Natural killer cell (primary cell): ENCODE measurements at regions not wholly inside any gene's neighbourhood (a gene's known extent, or its start where the extent isn't known, plus 50 kb on each side); places are given as distances from the start of the nearest gene placed in this dataset.

Experiments
- ATAC-seq, 3 donors: fragments of 150-1000 bp in 2 of 3; fragments of 200-7000 bp in 1 of 3; cut with Tn5 transposase; 1 replicate in 1 of 3; 2 replicates in 2 of 3; pipeline ENCODE4 v1.10.0; 2021; ENCODE audit warnings: mild to moderate bottlenecking in 2 of 3, moderate library complexity in 2 of 3
- DNase-seq, 2 donors: peaks; one replicate each; pipeline versions ENCODE4 v3.0.0 to v3.0.0-alpha.2; 2013 to 2021; ENCODE audit warnings: mixed read lengths in 1 of 2
- H3K27ac ChIP-seq: one replicate; pipeline ENCODE4 v1.5.1; 2013; ENCODE audit warnings: mild to moderate bottlenecking, low read length
- H3K27me3 ChIP-seq: one replicate; pipeline ENCODE4 v1.6.1; 2013; ENCODE audit warnings: low read length; ENCODE audit not compliant: control insufficient read depth, insufficient read depth
- H3K36me3 ChIP-seq: one replicate; pipeline ENCODE4 v1.6.1; 2013; ENCODE audit warnings: low read length; ENCODE audit not compliant: control insufficient read depth, insufficient read depth
- H3K4me1 ChIP-seq: one replicate; pipeline ENCODE4 v1.6.1; 2013; ENCODE audit warnings: low read length; ENCODE audit not compliant: control insufficient read depth, insufficient read depth
- H3K4me3 ChIP-seq: one replicate; pipeline ENCODE4 v1.5.1; 2013; ENCODE audit warnings: low read length
- H3K9me3 ChIP-seq: one replicate; pipeline ENCODE4 v1.6.1; 2013; ENCODE audit warnings: low read length; ENCODE audit not compliant: control insufficient read depth, insufficient read depth
- H3K27ac Mint-ChIP-seq, 2 donors: one replicate each; pipeline ENCODE4 v1.8.0; 2022; ENCODE audit warnings: mild to moderate bottlenecking in 2 of 2, mixed read lengths in 2 of 2, moderate library complexity in 1 of 2
- H3K27me3 Mint-ChIP-seq, 2 donors: one replicate each; pipeline ENCODE4 v1.8.0; 2022; ENCODE audit warnings: low read depth in 2 of 2, mixed read lengths in 2 of 2
- H3K36me3 Mint-ChIP-seq: one replicate; pipeline ENCODE4 v1.8.0; 2022; ENCODE audit warnings: mixed read lengths
- H3K4me1 Mint-ChIP-seq, 2 donors: one replicate each; pipeline ENCODE4 v1.8.0; 2022; ENCODE audit warnings: mixed read lengths in 2 of 2
- H3K4me3 Mint-ChIP-seq: one replicate; pipeline ENCODE4 v1.8.0; 2022; ENCODE audit warnings: mild to moderate bottlenecking, moderate library complexity, mixed read lengths
- H3K9me3 Mint-ChIP-seq, 2 donors: one replicate each; pipeline ENCODE4 v1.8.0; 2022; ENCODE audit warnings: mixed read lengths in 2 of 2
- CTCF ChIP-seq: fragments of 200-600 bp; IDR thresholded peaks from one replicate; pipeline ENCODE4 v1.8.0; 2022; ENCODE audit warnings: antibody characterized with exemption
- WGBS: methylation state at CpG from one replicate; pipeline ENCODE4 v1.1.7; 2013; ENCODE audit warnings: missing lambda C conversion rate; ENCODE audit not compliant: insufficient coverage; 5-methylcytosine and 5-hydroxymethylcytosine counted together
- intact Hi-C: fragments of 100-400 bp; cut with micrococcal nuclease; formaldehyde crosslinking; loops from one replicate; pipeline ENCODE4 v1.14.2; 2022

DNA sequence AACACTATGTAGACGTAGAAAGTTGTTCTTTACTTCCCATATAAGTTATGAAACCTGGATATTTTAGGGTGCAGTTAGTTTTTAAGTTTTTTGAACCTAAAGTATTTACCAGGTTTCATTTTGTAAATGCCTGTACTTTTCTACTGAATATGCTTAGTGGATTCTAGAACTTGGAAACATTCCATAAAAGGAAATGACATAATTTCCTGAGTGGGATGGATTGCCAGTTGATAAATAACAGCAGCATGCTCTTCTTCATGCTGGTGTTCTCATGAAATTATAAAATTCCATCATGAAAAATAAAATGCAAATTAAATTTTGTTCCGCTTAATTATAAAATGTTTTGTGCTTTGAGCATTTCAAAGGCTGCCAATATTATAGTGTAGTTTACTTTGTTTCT lies 362.2 kb upstream of the PCDH20 start:
- ATAC-seq = no peak
- no peak overlapping the region for H3K27ac Mint-ChIP-seq
- H3K9me3 ChIP-seq = no peaks in the 10 kb centered on the region

DNA sequence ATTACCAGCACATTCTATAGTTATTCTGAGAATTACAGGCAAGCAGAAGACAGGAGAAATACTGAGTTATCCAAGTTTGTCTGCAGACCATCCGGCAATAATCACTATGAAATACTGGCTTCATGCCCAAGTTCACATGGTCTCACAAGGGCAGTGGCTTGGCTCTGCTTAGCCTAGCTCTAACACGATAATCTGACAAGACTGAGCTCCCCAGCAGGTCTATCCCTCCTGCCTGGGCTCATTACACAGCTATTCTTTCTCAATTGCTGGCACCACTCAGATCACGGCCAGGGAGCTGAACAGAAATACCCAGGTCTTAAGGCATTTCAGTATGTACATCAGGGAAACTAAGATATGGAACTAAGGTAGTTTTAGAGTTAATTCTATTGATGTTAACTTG lies 361.6 kb upstream of the PCDH20 start:
- Histone ChIP-seq H3K4me3 (no peak overlapping the region), H3K9me3 (no peaks in the 10 kb centered on the region), H3K36me3 (no peaks in the 10 kb centered on the region), H3K27me3 (no peaks in the 10 kb centered on the region), H3K4me1 (no peaks in the 10 kb centered on the region), H3K27ac (no peak overlapping the region)
- DNase-seq = no peak
- 78% methylated on average over 3 of the region's 3 CpGs for WGBS
- H3K4me1 Mint-ChIP-seq = no peaks in the 10 kb centered on the region
- no peak for TF ChIP-seq CTCF
- no peaks in the 10 kb centered on the region for H3K27me3 Mint-ChIP-seq
- no peak for ATAC-seq
- H3K36me3 Mint-ChIP-seq = peaks cover under 1% of the 10 kb centered on the region
- peaks cover 15% of the 10 kb centered on the region in 2 donors for H3K9me3 Mint-ChIP-seq
- no peak overlapping the region for H3K27ac Mint-ChIP-seq
- no peak overlapping the region for H3K4me3 Mint-ChIP-seq
- intact Hi-C loops = no loop called here

More for the DNA sequence above, 362.2 kb upstream of the PCDH20 start:
- WGBS = 90% methylated on average over 1 of the region's 2 CpGs
- Mint-ChIP-seq H3K4me1 (no peaks in the 10 kb centered on the region), H3K36me3 (peaks cover 6% of the 10 kb centered on the region), H3K4me3 (no peak overlapping the region), H3K9me3 (peaks cover 16 to 18% of the 10 kb centered on the region in 2 donors), H3K27me3 (no peaks in the 10 kb centered on the region)
- no peaks in the 10 kb centered on the region for H3K4me1 ChIP-seq
- intact Hi-C loops = no loop called here
- H3K36me3 ChIP-seq = no peaks in the 10 kb centered on the region
- H3K4me3 ChIP-seq = no peak overlapping the region
- no peak overlapping the region for H3K27ac ChIP-seq
- TF ChIP-seq CTCF = no peak
- H3K27me3 ChIP-seq = no peaks in the 10 kb centered on the region
- no peak for DNase-seq

DNA sequence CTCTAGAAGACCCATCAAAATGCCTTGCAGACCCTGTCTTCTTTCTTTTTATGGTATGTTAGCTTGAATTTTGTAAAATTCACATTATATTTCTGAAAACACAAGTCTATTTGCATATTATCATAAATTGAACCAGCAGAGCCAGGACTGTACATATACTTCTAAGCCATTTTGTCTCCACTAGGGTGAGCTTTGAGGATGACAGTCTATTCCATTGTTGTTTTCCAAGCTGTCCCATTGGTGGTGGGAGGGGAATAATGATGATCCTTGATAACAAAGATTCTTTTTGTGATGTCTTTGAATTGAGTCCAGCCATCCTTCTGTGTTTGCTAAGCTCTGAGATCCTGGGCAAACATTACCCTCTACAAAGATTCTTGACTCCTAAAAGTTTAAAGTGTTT lies 359.3 kb upstream of the PCDH20 start:
- no peak overlapping the region for H3K27ac Mint-ChIP-seq
- H3K4me3 Mint-ChIP-seq = no peak overlapping the region
- intact Hi-C loops = no loop called here
- peaks cover 14 to 18% of the 10 kb centered on the region in 2 donors for H3K9me3 Mint-ChIP-seq
- no peaks in the 10 kb centered on the region for H3K9me3 ChIP-seq
- H3K27me3 Mint-ChIP-seq = no peaks in the 10 kb centered on the region
- H3K4me1 Mint-ChIP-seq = no peaks in the 10 kb centered on the region
- H3K36me3 Mint-ChIP-seq = peaks cover 5% of the 10 kb centered on the region
- H3K4me1 ChIP-seq = no peaks in the 10 kb centered on the region
- no peak for TF ChIP-seq CTCF
- DNase-seq (no peak), ATAC-seq (no peak)
- no peak overlapping the region for H3K4me3 ChIP-seq
- no peaks in the 10 kb centered on the region for H3K36me3 ChIP-seq
- H3K27ac ChIP-seq = no peak overlapping the region
- no peaks in the 10 kb centered on the region for H3K27me3 ChIP-seq

DNA sequence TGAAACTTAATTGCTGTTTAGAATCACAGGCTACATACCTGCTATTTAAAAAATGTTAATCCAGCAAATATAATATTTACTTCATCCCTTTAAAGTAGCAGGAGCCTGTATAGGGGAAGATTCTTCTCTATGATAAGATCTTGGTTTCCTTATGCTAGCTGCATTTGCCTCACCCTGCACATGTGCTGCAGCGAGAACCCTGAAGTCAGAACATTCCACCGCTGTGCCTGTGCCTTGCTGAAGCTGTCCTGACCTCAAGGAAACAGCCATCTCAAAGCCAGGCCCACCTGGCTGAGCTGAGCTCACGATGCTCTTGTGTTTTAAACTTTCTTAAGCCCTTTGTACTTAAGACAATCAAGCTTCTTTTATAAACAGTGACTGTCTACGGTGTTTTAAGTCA lies 355.0 kb upstream of the PCDH20 start:
- H3K9me3 ChIP-seq = peaks cover 11% of the 10 kb centered on the region
- no peaks in the 10 kb centered on the region for H3K4me1 ChIP-seq
- H3K27ac Mint-ChIP-seq = no peak overlapping the region
- intact Hi-C loops = no loop called here
- H3K9me3 Mint-ChIP-seq = peaks cover 15 to 18% of the 10 kb centered on the region in 2 donors
- no peaks in the 10 kb centered on the region for H3K36me3 ChIP-seq
- no peaks in the 10 kb centered on the region for H3K27me3 ChIP-seq
- TF ChIP-seq CTCF = no peak
- H3K27me3 Mint-ChIP-seq = no peaks in the 10 kb centered on the region
- ATAC-seq (no peak), DNase-seq (no peak)
- no peak overlapping the region for H3K4me3 ChIP-seq
- H3K4me3 Mint-ChIP-seq = no peak overlapping the region
- WGBS = 27% methylated on average over 3 of the region's 4 CpGs
- H3K4me1 Mint-ChIP-seq = no peaks in the 10 kb centered on the region
- H3K27ac ChIP-seq = no peak overlapping the region
- peaks cover 5% of the 10 kb centered on the region for H3K36me3 Mint-ChIP-seq
